Frontal cortex (tissue), 3 donors: ENCODE measurements at regions not wholly inside any gene's neighbourhood (a gene's known extent, or its start where the extent isn't known, plus 50 kb on each side); places are given as distances from the start of the nearest gene placed in this dataset.

Source experiments
- DNase-seq, 2 donors: peaks; one replicate each; pipeline ENCODE4 v3.0.0; 2012; ENCODE audit warnings: low spot score in 2 of 2
- FAIRE-seq: peaks from 2 replicates; lab custom pipeline; 2012; peaks lifted over from hg19 to GRCh38; lab: Jason Lieb, UNC
- donor health status: control.
- donor health status: control.
- donor health status: control.

DNA sequence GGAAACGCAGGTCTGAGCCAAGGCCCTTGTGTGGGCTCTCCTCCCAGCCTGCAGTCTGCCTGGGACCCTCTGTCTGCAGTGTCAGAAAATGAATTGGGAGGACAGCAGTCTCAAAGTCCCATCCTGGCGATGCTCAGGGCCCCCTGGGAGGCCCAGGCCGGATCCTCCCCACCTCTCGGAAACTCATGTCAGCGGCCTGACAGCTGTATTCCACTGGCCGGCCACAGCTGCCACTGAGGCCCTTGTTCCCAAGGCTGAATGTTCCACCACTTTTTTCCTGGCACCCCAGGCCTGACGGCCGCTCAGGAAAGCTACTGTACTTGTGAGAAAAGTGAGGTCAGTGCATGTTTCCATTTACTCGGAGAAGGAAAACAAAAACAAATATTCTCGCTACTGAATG is 180.0 kb downstream of the FGF18 start:
- no peak for DNase-seq
- FAIRE-seq, result no peak

- FAIRE-seq (no peak), DNase-seq (no peak)
These were observed 180.6 kb downstream of the FGF18 start for GRCh38 chr5:171599957-171600612.

GRCh38 chr5:171600741-171601265 is 181.4 kb downstream of the FGF18 start:
- no peak for DNase-seq
- no peak for FAIRE-seq

- DNase-seq (no peak), FAIRE-seq (no peak)
These were observed 181.9 kb downstream of the FGF18 start for GRCh38 chr5:171601266-171601881.

DNA sequence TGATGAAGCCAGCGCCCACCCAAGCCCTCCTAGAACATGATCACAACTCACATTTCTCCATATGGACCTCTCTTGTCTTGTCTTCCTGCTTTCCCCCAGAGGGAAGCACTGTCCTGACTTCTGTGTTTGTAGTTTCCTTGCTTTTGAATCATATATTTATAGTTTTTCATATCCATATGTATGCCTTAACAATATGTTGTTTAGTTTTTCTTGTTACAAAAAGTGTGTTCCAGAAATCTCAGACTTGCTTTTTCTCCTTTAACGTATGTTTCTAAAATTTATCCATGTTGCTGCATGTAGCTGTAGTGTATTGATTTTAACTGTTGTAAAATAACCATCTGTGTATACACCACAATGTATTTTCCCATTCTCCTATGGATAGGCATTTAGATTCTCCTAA is 182.0 kb upstream of the SMIM23 start:
- no peak for DNase-seq
- FAIRE-seq, result no peak

DNA sequence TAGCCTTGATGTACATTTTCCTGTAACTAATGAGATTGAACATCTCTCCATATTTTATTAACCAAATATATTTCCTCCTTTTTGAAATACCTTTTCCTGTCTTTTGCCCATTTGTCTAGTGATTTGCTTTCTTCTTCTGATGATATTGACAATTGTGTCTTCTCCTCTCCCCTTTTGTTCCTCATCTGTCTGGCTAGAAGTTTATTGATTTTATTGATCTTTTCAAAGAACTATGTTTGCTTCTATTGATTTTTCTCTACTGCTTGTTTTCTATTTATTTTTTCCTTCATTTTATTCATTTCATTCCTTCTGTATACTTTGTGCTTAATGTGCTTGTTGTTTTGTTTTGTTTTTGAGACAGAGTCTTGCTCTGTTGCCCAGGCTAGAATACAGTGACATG is 181.4 kb upstream of the SMIM23 start:
- FAIRE-seq (no peak), DNase-seq (no peak)

GRCh38 chr5:171606414-171607024 is 179.1 kb upstream of the SMIM23 start:
- DNase-seq, result no peak
- FAIRE-seq, result peak; percentile 62

- no peak for FAIRE-seq
These were observed 177.8 kb upstream of the SMIM23 start for GRCh38 chr5:171607863-171608262.

GRCh38 chr5:171609806-171610452 is 175.7 kb upstream of the SMIM23 start:
- DNase-seq (no peak), FAIRE-seq (no peak)

More at GRCh38 chr5:171607863-171608262, 177.8 kb upstream of the SMIM23 start:
- DNase-seq, result no peak

GRCh38 chr5:171610686-171611085 is 174.9 kb upstream of the SMIM23 start:
- no peak for DNase-seq
- FAIRE-seq, result no peak

- DNase-seq (no peak), FAIRE-seq (no peak)
These were observed 172.9 kb upstream of the SMIM23 start for GRCh38 chr5:171612749-171613148.

GRCh38 chr5:171614511-171614910 is 171.1 kb upstream of the SMIM23 start:
- DNase-seq (no peak), FAIRE-seq (no peak)

DNA sequence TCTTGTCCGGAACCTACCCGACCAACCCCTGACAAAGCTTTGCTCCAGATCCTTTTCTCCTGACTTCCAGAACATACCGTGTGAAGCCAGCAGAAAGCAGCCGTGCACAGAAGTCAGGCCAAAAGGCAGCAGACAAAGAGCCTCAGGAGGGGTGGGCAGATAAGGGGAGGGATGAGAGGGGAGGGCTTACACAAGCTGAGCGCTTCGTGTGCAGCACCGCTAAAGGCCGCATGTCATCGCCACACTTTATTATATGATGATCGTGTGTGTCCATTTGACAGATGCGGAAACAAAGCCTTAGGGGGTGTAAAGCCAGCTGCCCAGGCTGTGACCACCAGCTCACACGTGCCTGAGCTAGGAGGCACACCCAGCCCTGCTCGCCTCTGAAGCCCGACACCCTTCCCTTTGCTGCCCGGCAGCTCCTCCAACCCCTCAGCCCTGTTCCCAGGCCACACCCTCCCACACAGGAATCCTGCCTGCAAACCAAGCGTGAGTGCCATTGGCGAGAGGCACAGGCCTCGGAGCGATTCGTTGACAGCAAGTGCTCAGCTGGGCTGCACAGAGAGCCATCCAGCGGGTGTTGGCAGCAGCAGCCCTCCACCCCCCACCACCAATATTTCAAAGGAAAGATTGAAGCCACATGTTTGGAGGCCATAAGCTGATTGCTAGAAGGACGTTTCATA is 170.5 kb upstream of the SMIM23 start:
- FAIRE-seq (no peak), DNase-seq (no peak)

- FAIRE-seq, result no peak
- DNase-seq, result no peak
These were observed 169.6 kb upstream of the SMIM23 start for GRCh38 chr5:171615705-171616640.

DNA sequence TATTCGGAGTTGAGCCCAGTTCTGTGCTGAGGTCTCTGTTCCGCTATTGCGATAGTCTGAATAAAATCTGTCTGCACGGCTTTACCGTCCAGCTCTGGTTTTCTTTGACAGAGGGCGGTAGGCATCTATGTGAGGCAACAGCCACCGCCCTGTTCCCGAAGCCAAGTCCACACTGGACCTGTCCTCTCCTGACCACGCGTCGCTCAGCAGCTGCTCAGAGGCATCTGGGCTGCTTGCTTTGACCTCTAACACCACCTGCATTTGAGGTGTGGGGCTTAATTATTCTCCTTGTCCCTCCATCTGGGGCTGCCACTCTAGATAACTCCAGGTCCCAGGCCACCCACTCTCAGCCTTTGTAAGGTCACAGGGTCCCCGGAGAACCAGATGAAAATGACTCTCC is 168.4 kb upstream of the SMIM23 start:
- DNase-seq (no peak), FAIRE-seq (no peak)

GRCh38 chr5:171617817-171618591 is 167.6 kb upstream of the SMIM23 start:
- FAIRE-seq, result no peak
- DNase-seq, result no peak

DNA sequence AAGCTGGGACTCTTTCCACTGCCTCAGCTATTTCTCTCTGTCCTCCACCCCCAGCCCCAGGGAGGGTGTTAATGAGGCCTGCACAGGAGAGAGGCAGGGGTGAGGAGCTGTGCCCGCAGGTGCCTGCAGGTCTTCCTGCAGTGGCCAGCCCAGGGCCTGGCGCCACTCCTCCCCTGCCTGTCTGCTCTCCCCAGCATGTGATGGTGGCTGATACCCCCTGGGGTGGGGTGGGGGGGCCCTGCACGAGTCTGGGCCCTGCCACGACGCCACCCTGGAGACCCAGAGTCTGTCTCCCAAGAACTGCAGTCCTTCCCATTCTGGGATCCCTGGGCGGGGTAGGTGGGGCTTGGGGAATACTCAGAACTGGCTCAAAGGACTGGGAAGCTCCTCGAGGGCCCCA is 166.4 kb upstream of the SMIM23 start:
- FAIRE-seq (no peak), DNase-seq (no peak)

- no peak for DNase-seq
- no peak for FAIRE-seq
These were observed 165.9 kb upstream of the SMIM23 start for GRCh38 chr5:171619744-171620143.
